GM23338 (cell line): ENCODE measurements at regions not wholly inside any gene's neighbourhood (a gene's known extent, or its start where the extent isn't known, plus 50 kb on each side); places are given as distances from the start of the nearest gene placed in this dataset.

Experiments used
- ATAC-seq: fragments of 200-7000 bp; cut with Tn5 transposase; 3 replicates; pipeline ENCODE4 v1.9.1; 2020
- DNase-seq: peaks from one replicate; pipeline ENCODE4 v3.0.0-alpha.2; 2015; ENCODE audit warnings: low spot score
- H2AFZ ChIP-seq: fragments of 200-600 bp; sonication (generic); 2 replicates; pipeline ENCODE4 v1.8.0; 2016; ENCODE audit warnings: antibody characterized with exemption, mild to moderate bottlenecking, moderate library complexity
- H3F3A ChIP-seq: fragments of 200-600 bp; sonication (generic); replicated peaks from 2 replicates; pipeline ENCODE4 v1.8.0; 2017; ENCODE audit warnings: antibody characterized with exemption, mixed run types, low read depth
- H3K27ac ChIP-seq: fragments of 200-600 bp; sonication (generic); 2 replicates; pipeline ENCODE4 v1.6.1; 2016; ENCODE audit warnings: low read depth
- H3K27me3 ChIP-seq: fragments of 200-600 bp; sonication (generic); 2 replicates; pipeline ENCODE4 v1.8.0; 2016; ENCODE audit warnings: mild to moderate bottlenecking, mixed run types, moderate library complexity; ENCODE audit not compliant: insufficient read depth
- H3K36me3 ChIP-seq: fragments of 200-600 bp; sonication (generic); 2 replicates; pipeline ENCODE4 v1.8.0; 2016; ENCODE audit warnings: mild to moderate bottlenecking; ENCODE audit not compliant: insufficient read depth
- H3K4me1 ChIP-seq: fragments of 200-600 bp; sonication (generic); 2 replicates; pipeline ENCODE4 v1.8.0; 2016; ENCODE audit warnings: mild to moderate bottlenecking, moderate library complexity; ENCODE audit not compliant: insufficient read depth
- H3K4me2 ChIP-seq: fragments of 200-600 bp; sonication (generic); 2 replicates; pipeline ENCODE4 v1.7.1; 2017; ENCODE audit warnings: mixed run types
- H3K4me3 ChIP-seq: fragments of 200-600 bp; sonication (generic); 2 replicates; pipeline ENCODE4 v1.6.1; 2016; ENCODE audit warnings: mixed run types
- H3K79me2 ChIP-seq: fragments of 200-600 bp; sonication (generic); replicated peaks from 2 replicates; pipeline ENCODE4 v1.8.0; 2017; ENCODE audit warnings: mild to moderate bottlenecking; ENCODE audit not compliant: insufficient read depth
- H3K9me2 ChIP-seq: fragments of 200-600 bp; sonication (generic); 2 replicates; pipeline ENCODE4 v1.8.0; 2017; ENCODE audit not compliant: insufficient read depth
- H4K20me1 ChIP-seq: fragments of 200-600 bp; sonication (generic); replicated peaks from 2 replicates; pipeline ENCODE4 v1.8.0; 2017; ENCODE audit warnings: mild to moderate bottlenecking; ENCODE audit not compliant: insufficient read depth
- H3K27ac Mint-ChIP-seq: 2 replicates; pipeline ENCODE4 v1.8.0; 2020; ENCODE audit warnings: inconsistent platforms, mild to moderate bottlenecking, moderate library complexity, mixed read lengths
- H3K27me3 Mint-ChIP-seq: 3 replicates; pipeline ENCODE4 v1.8.0; 2022; ENCODE audit warnings: low read depth, mild to moderate bottlenecking, moderate library complexity, mixed read lengths, inconsistent platforms; ENCODE audit not compliant: insufficient read depth, poor library complexity
- H3K36me3 Mint-ChIP-seq: 3 replicates; pipeline ENCODE4 v1.8.0; 2021; ENCODE audit warnings: low read depth, mild to moderate bottlenecking, inconsistent platforms, moderate library complexity, mixed read lengths
- H3K4me1 Mint-ChIP-seq: 3 replicates; pipeline ENCODE4 v1.8.0; 2020; ENCODE audit warnings: mild to moderate bottlenecking, inconsistent platforms, mixed read lengths
- H3K4me3 Mint-ChIP-seq: 3 replicates; pipeline ENCODE4 v1.8.0; 2021; ENCODE audit warnings: moderate library complexity, mild to moderate bottlenecking, inconsistent platforms, mixed read lengths
- H3K9me3 Mint-ChIP-seq: 3 replicates; pipeline ENCODE4 v1.8.0; 2020; ENCODE audit warnings: moderate library complexity, mild to moderate bottlenecking, inconsistent platforms, mixed read lengths
- CREB1 ChIP-seq: fragments of 250-450 bp; sonication (Bioruptor Pico); IDR thresholded peaks from 2 replicates; pipeline ENCODE4 v1.5.0; 2020; ENCODE audit warnings: low read depth, mild to moderate bottlenecking, moderate library complexity
- EZH2 ChIP-seq: fragments of 200-600 bp; sonication (generic); IDR thresholded peaks from one replicate; pipeline ENCODE4 v1.8.0; 2017; ENCODE audit warnings: antibody characterized with exemption, mild to moderate bottlenecking, low read depth; ENCODE audit not compliant: unreplicated experiment
- EZH2phosphoT487 ChIP-seq: fragments of 200-600 bp; sonication (generic); IDR thresholded peaks from one replicate; pipeline ENCODE4 v1.8.1; 2018; ENCODE audit warnings: antibody characterized with exemption; ENCODE audit not compliant: unreplicated experiment
- JUNB ChIP-seq: IDR thresholded peaks from one replicate; pipeline ENCODE4 v1.6.1; 2016; ENCODE audit warnings: antibody characterized with exemption; ENCODE audit not compliant: unreplicated experiment
- NANOG ChIP-seq: IDR thresholded peaks from 2 replicates; pipeline ENCODE4 v1.6.1; 2016; ENCODE audit warnings: antibody characterized with exemption, borderline replicate concordance
- POLR2AphosphoS5 ChIP-seq: IDR thresholded peaks from 2 replicates; pipeline ENCODE4 v1.6.1; 2016; ENCODE audit warnings: antibody characterized with exemption, low read depth
- STAT1 ChIP-seq: IDR thresholded peaks from one replicate; pipeline ENCODE4 v1.6.1; 2016; ENCODE audit warnings: antibody characterized with exemption; ENCODE audit not compliant: unreplicated experiment
- ZNF114 ChIP-seq: fragments of 250-450 bp; sonication (Bioruptor Pico); IDR thresholded peaks from 2 replicates; pipeline ENCODE4 v1.5.0; 2020; ENCODE audit warnings: mild to moderate bottlenecking, moderate library complexity
- TF ChIP-seq, protein P1 (sequence below): fragments of 250-450 bp; sonication (Bioruptor Pico); IDR thresholded peaks from 2 replicates; pipeline ENCODE4 v1.5.0; 2020; ENCODE audit warnings: mild to moderate bottlenecking, moderate library complexity
- TF ChIP-seq, protein P2 (sequence below): IDR thresholded peaks from 2 replicates; pipeline ENCODE4 v1.6.1; 2016; ENCODE audit warnings: antibody characterized with exemption
- TF ChIP-seq, protein P3 (sequence below): IDR thresholded peaks from one replicate; pipeline ENCODE4 v1.6.1; 2018; ENCODE audit warnings: antibody characterized with exemption; ENCODE audit not compliant: unreplicated experiment

DNA sequence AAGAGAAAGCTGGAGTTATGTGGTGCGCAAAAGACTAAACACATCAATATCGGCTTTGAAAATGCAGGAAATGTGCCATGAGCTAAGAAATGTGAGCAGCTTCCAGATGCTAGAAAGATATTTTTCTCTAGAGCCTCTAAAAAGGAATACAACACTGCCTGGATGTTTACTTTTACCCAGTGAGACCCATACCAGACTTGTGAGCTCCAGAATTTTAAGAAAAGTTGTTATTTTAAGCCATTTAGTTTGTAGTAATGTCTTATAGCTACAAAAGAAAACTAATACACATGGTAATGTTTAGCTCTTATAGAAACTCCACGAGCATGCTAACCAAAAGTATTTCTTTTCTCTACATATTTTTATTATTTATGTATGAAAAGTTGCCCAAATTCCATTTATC, 1389.4 kb downstream of the C4orf33 start (continued):
- TF ChIP-seq, protein P1, sequence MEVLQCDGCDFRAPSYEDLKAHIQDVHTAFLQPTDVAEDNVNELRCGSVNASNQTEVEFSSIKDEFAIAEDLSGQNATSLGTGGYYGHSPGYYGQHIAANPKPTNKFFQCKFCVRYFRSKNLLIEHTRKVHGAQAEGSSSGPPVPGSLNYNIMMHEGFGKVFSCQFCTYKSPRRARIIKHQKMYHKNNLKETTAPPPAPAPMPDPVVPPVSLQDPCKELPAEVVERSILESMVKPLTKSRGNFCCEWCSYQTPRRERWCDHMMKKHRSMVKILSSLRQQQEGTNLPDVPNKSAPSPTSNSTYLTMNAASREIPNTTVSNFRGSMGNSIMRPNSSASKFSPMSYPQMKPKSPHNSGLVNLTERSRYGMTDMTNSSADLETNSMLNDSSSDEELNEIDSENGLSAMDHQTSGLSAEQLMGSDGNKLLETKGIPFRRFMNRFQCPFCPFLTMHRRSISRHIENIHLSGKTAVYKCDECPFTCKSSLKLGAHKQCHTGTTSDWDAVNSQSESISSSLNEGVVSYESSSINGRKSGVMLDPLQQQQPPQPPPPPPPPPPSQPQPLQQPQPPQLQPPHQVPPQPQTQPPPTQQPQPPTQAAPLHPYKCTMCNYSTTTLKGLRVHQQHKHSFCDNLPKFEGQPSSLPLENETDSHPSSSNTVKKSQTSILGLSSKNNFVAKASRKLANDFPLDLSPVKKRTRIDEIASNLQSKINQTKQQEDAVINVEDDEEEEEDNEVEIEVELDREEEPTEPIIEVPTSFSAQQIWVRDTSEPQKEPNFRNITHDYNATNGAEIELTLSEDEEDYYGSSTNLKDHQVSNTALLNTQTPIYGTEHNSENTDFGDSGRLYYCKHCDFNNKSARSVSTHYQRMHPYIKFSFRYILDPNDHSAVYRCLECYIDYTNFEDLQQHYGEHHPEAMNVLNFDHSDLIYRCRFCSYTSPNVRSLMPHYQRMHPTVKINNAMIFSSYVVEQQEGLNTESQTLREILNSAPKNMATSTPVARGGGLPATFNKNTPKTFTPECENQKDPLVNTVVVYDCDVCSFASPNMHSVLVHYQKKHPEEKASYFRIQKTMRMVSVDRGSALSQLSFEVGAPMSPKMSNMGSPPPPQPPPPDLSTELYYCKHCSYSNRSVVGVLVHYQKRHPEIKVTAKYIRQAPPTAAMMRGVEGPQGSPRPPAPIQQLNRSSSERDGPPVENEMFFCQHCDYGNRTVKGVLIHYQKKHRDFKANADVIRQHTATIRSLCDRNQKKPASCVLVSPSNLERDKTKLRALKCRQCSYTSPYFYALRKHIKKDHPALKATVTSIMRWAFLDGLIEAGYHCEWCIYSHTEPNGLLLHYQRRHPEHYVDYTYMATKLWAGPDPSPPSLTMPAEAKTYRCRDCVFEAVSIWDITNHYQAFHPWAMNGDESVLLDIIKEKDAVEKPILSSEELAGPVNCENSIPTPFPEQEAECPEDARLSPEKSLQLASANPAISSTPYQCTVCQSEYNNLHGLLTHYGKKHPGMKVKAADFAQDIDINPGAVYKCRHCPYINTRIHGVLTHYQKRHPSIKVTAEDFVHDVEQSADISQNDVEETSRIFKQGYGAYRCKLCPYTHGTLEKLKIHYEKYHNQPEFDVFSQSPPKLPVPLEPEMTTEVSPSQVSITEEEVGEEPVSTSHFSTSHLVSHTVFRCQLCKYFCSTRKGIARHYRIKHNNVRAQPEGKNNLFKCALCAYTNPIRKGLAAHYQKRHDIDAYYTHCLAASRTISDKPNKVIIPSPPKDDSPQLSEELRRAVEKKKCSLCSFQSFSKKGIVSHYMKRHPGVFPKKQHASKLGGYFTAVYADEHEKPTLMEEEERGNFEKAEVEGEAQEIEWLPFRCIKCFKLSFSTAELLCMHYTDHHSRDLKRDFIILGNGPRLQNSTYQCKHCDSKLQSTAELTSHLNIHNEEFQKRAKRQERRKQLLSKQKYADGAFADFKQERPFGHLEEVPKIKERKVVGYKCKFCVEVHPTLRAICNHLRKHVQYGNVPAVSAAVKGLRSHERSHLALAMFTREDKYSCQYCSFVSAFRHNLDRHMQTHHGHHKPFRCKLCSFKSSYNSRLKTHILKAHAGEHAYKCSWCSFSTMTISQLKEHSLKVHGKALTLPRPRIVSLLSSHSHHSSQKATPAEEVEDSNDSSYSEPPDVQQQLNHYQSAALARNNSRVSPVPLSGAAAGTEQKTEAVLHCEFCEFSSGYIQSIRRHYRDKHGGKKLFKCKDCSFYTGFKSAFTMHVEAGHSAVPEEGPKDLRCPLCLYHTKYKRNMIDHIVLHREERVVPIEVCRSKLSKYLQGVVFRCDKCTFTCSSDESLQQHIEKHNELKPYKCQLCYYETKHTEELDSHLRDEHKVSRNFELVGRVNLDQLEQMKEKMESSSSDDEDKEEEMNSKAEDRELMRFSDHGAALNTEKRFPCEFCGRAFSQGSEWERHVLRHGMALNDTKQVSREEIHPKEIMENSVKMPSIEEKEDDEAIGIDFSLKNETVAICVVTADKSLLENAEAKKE (CRISPR knock-in tag) = no peak
- TF ChIP-seq, protein P2, sequence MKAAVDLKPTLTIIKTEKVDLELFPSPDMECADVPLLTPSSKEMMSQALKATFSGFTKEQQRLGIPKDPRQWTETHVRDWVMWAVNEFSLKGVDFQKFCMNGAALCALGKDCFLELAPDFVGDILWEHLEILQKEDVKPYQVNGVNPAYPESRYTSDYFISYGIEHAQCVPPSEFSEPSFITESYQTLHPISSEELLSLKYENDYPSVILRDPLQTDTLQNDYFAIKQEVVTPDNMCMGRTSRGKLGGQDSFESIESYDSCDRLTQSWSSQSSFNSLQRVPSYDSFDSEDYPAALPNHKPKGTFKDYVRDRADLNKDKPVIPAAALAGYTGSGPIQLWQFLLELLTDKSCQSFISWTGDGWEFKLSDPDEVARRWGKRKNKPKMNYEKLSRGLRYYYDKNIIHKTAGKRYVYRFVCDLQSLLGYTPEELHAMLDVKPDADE = no peak
- TF ChIP-seq JUNB (no peak), EZH2phosphoT487 (no peak), EZH2 (no peak)

DNA sequence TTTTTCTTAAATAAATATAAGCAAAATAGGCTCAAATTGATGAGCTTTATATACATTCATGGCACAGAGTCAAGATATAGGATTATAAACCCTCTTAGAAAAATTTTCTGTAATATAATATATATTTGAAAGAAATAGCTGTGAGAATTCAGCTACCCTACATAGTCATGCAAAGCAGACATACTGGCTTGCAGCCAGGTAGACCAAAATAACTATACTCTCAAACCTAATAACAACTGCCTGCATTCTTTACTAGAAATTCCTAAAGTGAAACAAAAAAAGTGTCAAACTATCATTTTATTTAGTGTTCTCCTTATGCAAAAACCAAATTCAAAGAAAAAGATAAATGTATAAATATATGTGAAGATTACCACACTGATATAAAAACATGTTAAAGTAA, 1390.2 kb downstream of the C4orf33 start:
- H3K4me1 ChIP-seq = no peaks in the 10 kb centered on the region
- DNase-seq (no peak), ATAC-seq (no peak)
- no peak overlapping the region for H2AFZ ChIP-seq
- Mint-ChIP-seq H3K27me3 (no peaks in the 10 kb centered on the region), H3K9me3 (peaks cover 1% of the 10 kb centered on the region), H3K36me3 (peaks cover 2% of the 10 kb centered on the region; the same call in 2 of the 3 replicates), H3K4me1 (no peaks in the 10 kb centered on the region), H3K4me3 (no peak overlapping the region), H3K27ac (no peak overlapping the region)
- H3F3A ChIP-seq = no peaks in the 10 kb centered on the region
- no peaks in the 10 kb centered on the region for H3K36me3 ChIP-seq
- no peak overlapping the region for H3K4me3 ChIP-seq
- H3K27ac ChIP-seq = no peak overlapping the region
- no peaks in the 10 kb centered on the region for H4K20me1 ChIP-seq
- H3K9me2 ChIP-seq = no peaks in the 10 kb centered on the region
- H3K79me2 ChIP-seq = no peaks in the 10 kb centered on the region
- H3K27me3 ChIP-seq = no peaks in the 10 kb centered on the region
- no peak overlapping the region for H3K4me2 ChIP-seq
- TF ChIP-seq POLR2AphosphoS5 (no peak), NANOG (no peak), CREB1 (CRISPR knock-in tag) (no peak), JUNB (no peak), ZNF114 (CRISPR knock-in tag) (no peak), EZH2 (no peak), STAT1 (no peak)
- TF ChIP-seq, protein P2 = no peak
- TF ChIP-seq, protein P3, sequence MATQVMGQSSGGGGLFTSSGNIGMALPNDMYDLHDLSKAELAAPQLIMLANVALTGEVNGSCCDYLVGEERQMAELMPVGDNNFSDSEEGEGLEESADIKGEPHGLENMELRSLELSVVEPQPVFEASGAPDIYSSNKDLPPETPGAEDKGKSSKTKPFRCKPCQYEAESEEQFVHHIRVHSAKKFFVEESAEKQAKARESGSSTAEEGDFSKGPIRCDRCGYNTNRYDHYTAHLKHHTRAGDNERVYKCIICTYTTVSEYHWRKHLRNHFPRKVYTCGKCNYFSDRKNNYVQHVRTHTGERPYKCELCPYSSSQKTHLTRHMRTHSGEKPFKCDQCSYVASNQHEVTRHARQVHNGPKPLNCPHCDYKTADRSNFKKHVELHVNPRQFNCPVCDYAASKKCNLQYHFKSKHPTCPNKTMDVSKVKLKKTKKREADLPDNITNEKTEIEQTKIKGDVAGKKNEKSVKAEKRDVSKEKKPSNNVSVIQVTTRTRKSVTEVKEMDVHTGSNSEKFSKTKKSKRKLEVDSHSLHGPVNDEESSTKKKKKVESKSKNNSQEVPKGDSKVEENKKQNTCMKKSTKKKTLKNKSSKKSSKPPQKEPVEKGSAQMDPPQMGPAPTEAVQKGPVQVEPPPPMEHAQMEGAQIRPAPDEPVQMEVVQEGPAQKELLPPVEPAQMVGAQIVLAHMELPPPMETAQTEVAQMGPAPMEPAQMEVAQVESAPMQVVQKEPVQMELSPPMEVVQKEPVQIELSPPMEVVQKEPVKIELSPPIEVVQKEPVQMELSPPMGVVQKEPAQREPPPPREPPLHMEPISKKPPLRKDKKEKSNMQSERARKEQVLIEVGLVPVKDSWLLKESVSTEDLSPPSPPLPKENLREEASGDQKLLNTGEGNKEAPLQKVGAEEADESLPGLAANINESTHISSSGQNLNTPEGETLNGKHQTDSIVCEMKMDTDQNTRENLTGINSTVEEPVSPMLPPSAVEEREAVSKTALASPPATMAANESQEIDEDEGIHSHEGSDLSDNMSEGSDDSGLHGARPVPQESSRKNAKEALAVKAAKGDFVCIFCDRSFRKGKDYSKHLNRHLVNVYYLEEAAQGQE = no peak
